Activated CD8-positive, alpha-beta memory T cell treated with anti-CD3 and anti-CD28 coated beads for 48 hours (primary cell): ENCODE measurements at regions not wholly inside any gene's neighbourhood (a gene's known extent, or its start where the extent isn't known, plus 50 kb on each side); places are given as distances from the start of the nearest gene placed in this dataset.

ENCODE experiments used
- DNase-seq, 3 experiments: peaks; one replicate each; pipeline ENCODE4 v3.0.0-alpha.2; 2020; ENCODE audit warnings: low read depth in 2 of 3, low spot score in 2 of 3

DNA sequence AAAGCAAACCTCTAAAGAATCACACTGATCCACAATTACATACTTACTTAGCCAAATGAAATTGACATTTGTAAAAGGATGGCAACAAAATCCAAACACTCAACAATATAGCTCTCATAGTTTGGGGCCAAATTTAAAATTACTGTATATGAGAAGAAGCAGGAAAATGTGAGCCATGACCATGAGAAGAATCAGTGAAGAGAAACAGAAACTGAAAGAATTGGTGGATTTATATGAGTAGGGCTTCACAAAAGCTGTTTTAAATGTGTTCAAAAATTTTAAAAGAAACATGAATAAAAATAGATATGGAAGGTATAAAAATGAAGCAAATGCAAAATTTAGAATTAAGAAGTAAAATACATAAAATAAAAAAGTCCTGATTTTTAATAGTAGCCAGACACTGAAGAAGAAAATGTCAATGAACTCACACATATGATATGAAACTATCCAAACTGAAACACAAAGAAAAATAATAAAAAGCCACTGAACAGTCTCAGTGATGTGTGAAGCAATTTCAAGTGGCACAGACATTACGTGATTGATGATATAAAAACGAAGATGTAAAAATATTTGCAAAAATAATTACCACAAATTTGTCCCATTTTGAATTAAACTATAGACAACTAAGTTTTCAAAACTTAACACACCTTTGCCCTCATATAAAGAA lies 87.9 kb upstream of the MDGA2 start:
- no peak for DNase-seq

DNA sequence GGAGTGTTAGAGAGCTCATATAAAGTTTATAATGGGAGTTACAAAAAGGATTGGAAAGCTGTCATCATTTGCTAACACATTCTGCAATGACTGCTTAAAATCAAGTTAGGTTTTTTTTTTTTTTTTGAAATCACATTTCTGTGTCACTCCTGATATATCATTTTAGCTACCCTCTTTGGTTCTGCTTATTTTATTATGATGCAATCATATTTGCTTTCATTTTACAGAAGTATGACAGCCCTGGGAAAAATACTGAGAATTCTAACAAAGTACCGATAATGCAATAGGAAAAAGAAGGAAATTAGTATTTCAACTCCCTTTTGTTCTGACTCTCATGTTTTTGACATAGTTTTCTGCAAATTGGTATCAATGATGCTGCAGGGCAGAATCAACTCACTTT lies 71.6 kb upstream of the MDGA2 start:
- DNase-seq = no peak

DNA sequence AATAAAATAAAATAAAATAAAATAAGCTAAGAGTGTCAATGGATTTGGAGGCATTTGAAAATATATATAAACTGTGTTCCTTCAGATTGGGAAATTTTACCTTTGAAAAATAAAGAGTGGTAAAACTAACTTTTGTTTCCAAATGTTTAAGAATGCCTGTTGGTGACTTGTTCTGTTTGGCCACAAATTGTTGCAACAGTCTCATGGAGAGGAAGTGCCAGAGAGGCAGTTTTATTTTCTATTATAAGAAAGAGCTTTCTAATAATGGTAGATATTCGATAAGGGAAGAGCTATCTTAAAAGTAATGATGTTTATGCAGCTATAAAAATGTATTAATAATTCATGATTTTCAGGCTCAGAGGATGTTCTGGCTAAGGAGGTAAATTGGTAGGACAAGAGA lies 68.8 kb upstream of the MDGA2 start:
- DNase-seq = no peak

DNA sequence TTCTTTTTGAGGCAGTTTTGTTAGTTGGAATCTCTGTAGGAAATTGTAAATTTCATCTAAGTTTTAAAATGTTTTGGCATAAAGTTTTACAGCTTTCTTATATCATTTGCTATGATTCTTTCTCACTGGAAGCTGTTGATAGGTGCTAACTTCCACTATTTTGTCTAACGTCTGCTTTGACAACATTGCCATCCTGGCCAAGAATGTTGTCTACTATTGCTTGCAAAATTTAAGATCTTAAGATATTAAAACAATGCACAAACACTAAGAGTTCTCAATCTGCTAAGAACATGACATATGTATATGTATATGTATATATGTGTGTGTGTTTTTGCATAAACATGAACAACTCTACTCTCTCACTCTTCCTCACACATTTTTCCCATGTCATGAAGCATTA lies 64.1 kb upstream of the MDGA2 start:
- DNase-seq = no peak

DNA sequence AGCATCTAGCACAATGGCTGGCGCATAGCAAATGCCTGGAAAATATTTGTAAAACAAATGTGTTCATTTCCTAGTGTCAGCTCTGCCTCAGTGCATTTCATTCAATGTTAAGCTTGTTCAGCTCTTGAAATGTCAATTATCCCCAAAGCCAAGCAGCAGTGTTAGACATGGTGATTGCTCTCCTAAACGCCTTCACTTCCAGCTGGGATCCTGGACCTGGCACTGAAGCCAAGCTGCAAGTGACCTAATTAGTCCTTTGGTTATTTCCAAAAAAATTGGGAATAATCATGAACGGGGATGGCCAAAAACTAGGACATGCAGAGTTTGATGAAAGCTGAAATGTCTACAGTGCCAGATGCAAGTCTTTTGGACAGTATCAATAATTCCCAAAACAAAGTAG lies 54.9 kb upstream of the MDGA2 start:
- DNase-seq = no peak
